Neural cell (in vitro differentiated cells): ENCODE measurements at regions not wholly inside any gene's neighbourhood (a gene's known extent, or its start where the extent isn't known, plus 50 kb on each side); places are given as distances from the start of the nearest gene placed in this dataset.

Source experiments
- H2AFZ ChIP-seq: fragments of 200-600, 300-800 bp; sonication (generic), shearing (Covaris generic); 2 replicates; pipeline ENCODE4 v1.6.0; 2014; ENCODE audit warnings: low read depth, mild to moderate bottlenecking, antibody characterized with exemption, low read length, moderate library complexity
- H3F3A ChIP-seq: fragments of 200-600 bp; shearing (Covaris generic); 2 replicates; pipeline ENCODE4 v1.6.1; 2016; ENCODE audit warnings: mild to moderate bottlenecking, moderate library complexity, mixed read lengths, antibody characterized with exemption, low read length; ENCODE audit not compliant: insufficient read depth, poor library complexity, severe bottlenecking
- H3K27ac ChIP-seq: fragments of 200-600, 300-800 bp; sonication (generic), shearing (Covaris generic); 2 replicates; pipeline ENCODE4 v1.5.1; 2014; ENCODE audit warnings: mild to moderate bottlenecking, low read length, moderate library complexity
- H3K27me3 ChIP-seq: fragments of 300-800, 200-600 bp; sonication (generic), shearing (Covaris generic); 2 replicates; pipeline ENCODE4 v1.6.0; 2014; ENCODE audit warnings: mild to moderate bottlenecking, low read depth, low read length, moderate library complexity; ENCODE audit not compliant: insufficient read depth
- H3K36me3 ChIP-seq: fragments of 300-800, 200-600 bp; sonication (generic), shearing (Covaris generic); 2 replicates; pipeline ENCODE4 v1.5.1; 2014; ENCODE audit warnings: mild to moderate bottlenecking, antibody characterized with exemption, low read length, moderate library complexity; ENCODE audit not compliant: insufficient read depth
- H3K4me2 ChIP-seq: fragments of 300-800, 200-600 bp; sonication (generic), shearing (Covaris generic); 2 replicates; pipeline ENCODE4 v1.6.0; 2014; ENCODE audit warnings: mild to moderate bottlenecking, low read length
- H3K4me3 ChIP-seq: fragments of 300-800, 200-600 bp; sonication (generic), shearing (Covaris generic); 2 replicates; pipeline ENCODE4 v1.5.1; 2014; ENCODE audit warnings: mild to moderate bottlenecking, low read length, moderate library complexity
- H3K79me2 ChIP-seq: fragments of 200-600 bp; shearing (Covaris generic); replicated peaks from 2 replicates; pipeline ENCODE4 v1.6.0; 2014; ENCODE audit warnings: mild to moderate bottlenecking, low read length, moderate library complexity; ENCODE audit not compliant: insufficient read depth
- H3K9ac ChIP-seq: fragments of 300-800, 200-600 bp; sonication (generic), shearing (Covaris generic); 2 replicates; pipeline ENCODE4 v1.6.1; 2016; ENCODE audit warnings: mild to moderate bottlenecking, low read length, mixed read lengths
- H3K9me2 ChIP-seq: fragments of 200-600 bp; shearing (Covaris generic); 2 replicates; pipeline ENCODE4 v1.6.1; 2016; ENCODE audit warnings: mild to moderate bottlenecking, low read length, mixed read lengths; ENCODE audit not compliant: insufficient read depth
- H3K9me3 ChIP-seq: fragments of 200-600, 300-800 bp; sonication (generic), shearing (Covaris generic); 2 replicates; pipeline ENCODE4 v1.6.1; 2016; ENCODE audit warnings: mild to moderate bottlenecking, mixed run types, low read length, moderate library complexity, mixed read lengths
- H4K20me1 ChIP-seq: fragments of 200-600 bp; shearing (Covaris generic); 2 replicates; pipeline ENCODE4 v1.6.1; 2016; ENCODE audit warnings: mild to moderate bottlenecking, mixed run types; ENCODE audit not compliant: insufficient read depth
- EP300 ChIP-seq: fragments of 450-650 bp; conservative IDR thresholded peaks from 2 replicates; pipeline ENCODE4 v1.6.1; 2014; ENCODE audit warnings: antibody characterized with exemption, mild to moderate bottlenecking, moderate library complexity; ENCODE audit not compliant: poor library complexity, severe bottlenecking
- EZH2 ChIP-seq: fragments of 200-600, 300-800 bp; shearing (Covaris generic), sonication (generic); IDR thresholded peaks from 2 replicates; pipeline ENCODE4 v1.6.1; 2014; ENCODE audit warnings: antibody characterized with exemption, low read length, borderline replicate concordance, mild to moderate bottlenecking; ENCODE audit not compliant: insufficient read depth, poor library complexity, severe bottlenecking
- MXI1 ChIP-seq: fragments of 450-650 bp; conservative IDR thresholded peaks from 2 replicates; pipeline ENCODE4 v1.6.1; 2014; ENCODE audit warnings: antibody characterized with exemption, mild to moderate bottlenecking; ENCODE audit not compliant: poor library complexity, severe bottlenecking
- POLR2AphosphoS5 ChIP-seq: IDR thresholded peaks from 2 replicates; pipeline ENCODE4 v1.6.1; 2012
- RAD21 ChIP-seq: fragments of 450-650 bp; conservative IDR thresholded peaks from 2 replicates; pipeline ENCODE4 v1.6.1; 2014; ENCODE audit warnings: antibody characterized with exemption, mild to moderate bottlenecking, moderate library complexity
- SMC3 ChIP-seq: fragments of 450-650 bp; conservative IDR thresholded peaks from 2 replicates; pipeline ENCODE4 v1.6.1; 2014; ENCODE audit warnings: antibody characterized with exemption, mild to moderate bottlenecking, moderate library complexity; ENCODE audit not compliant: poor library complexity
- TAF1 ChIP-seq: IDR thresholded peaks from 2 replicates; pipeline ENCODE4 v1.6.1; 2012; ENCODE audit warnings: low read depth
- TF ChIP-seq, protein P1 (sequence below): IDR thresholded peaks from 2 replicates; pipeline ENCODE4 v1.6.1; 2012; ENCODE audit warnings: borderline replicate concordance
- TF ChIP-seq, protein P2 (sequence below): fragments of 450-650 bp; IDR thresholded peaks from 2 replicates; pipeline ENCODE4 v1.5.1; 2014; ENCODE audit warnings: antibody characterized with exemption, mild to moderate bottlenecking, moderate library complexity; ENCODE audit not compliant: poor library complexity, severe bottlenecking

DNA sequence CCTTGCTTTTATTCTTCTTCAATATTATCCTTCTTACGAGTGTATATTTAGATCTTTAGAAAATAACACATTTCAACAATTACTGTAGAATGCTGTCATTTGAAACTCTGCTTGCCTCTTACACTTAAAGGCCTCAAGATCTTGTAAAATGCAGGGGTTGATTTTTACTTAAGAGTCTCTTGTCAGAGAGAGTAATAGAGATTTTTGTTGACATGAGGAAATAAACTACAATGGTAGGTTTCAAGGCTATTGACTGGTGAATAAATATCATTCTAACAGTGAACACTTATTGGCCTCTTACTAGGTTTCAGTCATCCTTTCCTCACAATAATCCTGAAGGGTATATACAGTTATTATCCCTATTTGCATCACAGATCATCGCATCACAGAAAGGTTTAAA lies 344.6 kb downstream of the GBE1 start:
- no peaks in the 10 kb centered on the region for H4K20me1 ChIP-seq
- H3K9me3 ChIP-seq = no peaks in the 10 kb centered on the region
- H3K27me3 ChIP-seq = no peaks in the 10 kb centered on the region
- H3K36me3 ChIP-seq = no peaks in the 10 kb centered on the region
- no peaks in the 10 kb centered on the region for H3F3A ChIP-seq
- H3K4me3 ChIP-seq = no peak overlapping the region
- H3K79me2 ChIP-seq = no peaks in the 10 kb centered on the region
- H3K4me2 ChIP-seq = no peak overlapping the region
- H3K27ac ChIP-seq = no peak overlapping the region
- H3K9me2 ChIP-seq = no peaks in the 10 kb centered on the region
- no peak overlapping the region for H2AFZ ChIP-seq
- TF ChIP-seq SMC3 = no peak
- peak; percentile 73 for TF ChIP-seq POLR2AphosphoS5
- TF ChIP-seq EZH2 = no peak
- TF ChIP-seq TAF1 = no peak
- peak; percentile 83 for TF ChIP-seq EP300
- TF ChIP-seq, protein P1, sequence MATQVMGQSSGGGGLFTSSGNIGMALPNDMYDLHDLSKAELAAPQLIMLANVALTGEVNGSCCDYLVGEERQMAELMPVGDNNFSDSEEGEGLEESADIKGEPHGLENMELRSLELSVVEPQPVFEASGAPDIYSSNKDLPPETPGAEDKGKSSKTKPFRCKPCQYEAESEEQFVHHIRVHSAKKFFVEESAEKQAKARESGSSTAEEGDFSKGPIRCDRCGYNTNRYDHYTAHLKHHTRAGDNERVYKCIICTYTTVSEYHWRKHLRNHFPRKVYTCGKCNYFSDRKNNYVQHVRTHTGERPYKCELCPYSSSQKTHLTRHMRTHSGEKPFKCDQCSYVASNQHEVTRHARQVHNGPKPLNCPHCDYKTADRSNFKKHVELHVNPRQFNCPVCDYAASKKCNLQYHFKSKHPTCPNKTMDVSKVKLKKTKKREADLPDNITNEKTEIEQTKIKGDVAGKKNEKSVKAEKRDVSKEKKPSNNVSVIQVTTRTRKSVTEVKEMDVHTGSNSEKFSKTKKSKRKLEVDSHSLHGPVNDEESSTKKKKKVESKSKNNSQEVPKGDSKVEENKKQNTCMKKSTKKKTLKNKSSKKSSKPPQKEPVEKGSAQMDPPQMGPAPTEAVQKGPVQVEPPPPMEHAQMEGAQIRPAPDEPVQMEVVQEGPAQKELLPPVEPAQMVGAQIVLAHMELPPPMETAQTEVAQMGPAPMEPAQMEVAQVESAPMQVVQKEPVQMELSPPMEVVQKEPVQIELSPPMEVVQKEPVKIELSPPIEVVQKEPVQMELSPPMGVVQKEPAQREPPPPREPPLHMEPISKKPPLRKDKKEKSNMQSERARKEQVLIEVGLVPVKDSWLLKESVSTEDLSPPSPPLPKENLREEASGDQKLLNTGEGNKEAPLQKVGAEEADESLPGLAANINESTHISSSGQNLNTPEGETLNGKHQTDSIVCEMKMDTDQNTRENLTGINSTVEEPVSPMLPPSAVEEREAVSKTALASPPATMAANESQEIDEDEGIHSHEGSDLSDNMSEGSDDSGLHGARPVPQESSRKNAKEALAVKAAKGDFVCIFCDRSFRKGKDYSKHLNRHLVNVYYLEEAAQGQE = no peak
- TF ChIP-seq, protein P2, sequence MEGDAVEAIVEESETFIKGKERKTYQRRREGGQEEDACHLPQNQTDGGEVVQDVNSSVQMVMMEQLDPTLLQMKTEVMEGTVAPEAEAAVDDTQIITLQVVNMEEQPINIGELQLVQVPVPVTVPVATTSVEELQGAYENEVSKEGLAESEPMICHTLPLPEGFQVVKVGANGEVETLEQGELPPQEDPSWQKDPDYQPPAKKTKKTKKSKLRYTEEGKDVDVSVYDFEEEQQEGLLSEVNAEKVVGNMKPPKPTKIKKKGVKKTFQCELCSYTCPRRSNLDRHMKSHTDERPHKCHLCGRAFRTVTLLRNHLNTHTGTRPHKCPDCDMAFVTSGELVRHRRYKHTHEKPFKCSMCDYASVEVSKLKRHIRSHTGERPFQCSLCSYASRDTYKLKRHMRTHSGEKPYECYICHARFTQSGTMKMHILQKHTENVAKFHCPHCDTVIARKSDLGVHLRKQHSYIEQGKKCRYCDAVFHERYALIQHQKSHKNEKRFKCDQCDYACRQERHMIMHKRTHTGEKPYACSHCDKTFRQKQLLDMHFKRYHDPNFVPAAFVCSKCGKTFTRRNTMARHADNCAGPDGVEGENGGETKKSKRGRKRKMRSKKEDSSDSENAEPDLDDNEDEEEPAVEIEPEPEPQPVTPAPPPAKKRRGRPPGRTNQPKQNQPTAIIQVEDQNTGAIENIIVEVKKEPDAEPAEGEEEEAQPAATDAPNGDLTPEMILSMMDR = no peak
- H3K9ac ChIP-seq = no peak overlapping the region

GRCh38 chr3:81406318-81406717 lies 355.1 kb downstream of the GBE1 start:
- no peaks in the 10 kb centered on the region for H3K9me2 ChIP-seq
- H3K4me3 ChIP-seq = no peak overlapping the region
- no peaks in the 10 kb centered on the region for H3K27me3 ChIP-seq
- H3K9ac ChIP-seq = no peak overlapping the region
- no peak overlapping the region for H3K4me2 ChIP-seq
- H3F3A ChIP-seq = no peaks in the 10 kb centered on the region
- no peaks in the 10 kb centered on the region for H4K20me1 ChIP-seq
- no peak overlapping the region for H2AFZ ChIP-seq
- H3K36me3 ChIP-seq = no peaks in the 10 kb centered on the region
- no peaks in the 10 kb centered on the region for H3K79me2 ChIP-seq
- H3K27ac ChIP-seq = no peak overlapping the region
- TF ChIP-seq SMC3 (no peak), POLR2AphosphoS5 (no peak), MXI1 (no peak), EZH2 (no peak), RAD21 (no peak), EP300 (no peak), TAF1 (no peak)
- TF ChIP-seq, protein P1 = no peak
- TF ChIP-seq, protein P2 = no peak
- H3K9me3 ChIP-seq = no peaks in the 10 kb centered on the region
